A549 (cell line): ENCODE measurements at regions not wholly inside any gene's neighbourhood (a gene's known extent, or its start where the extent isn't known, plus 50 kb on each side); places are given as distances from the start of the nearest gene placed in this dataset.
A peak's percentile ranks its signal among the peaks of the same experiment; 100 is the strongest.
"Not testable (repeated sequence)": the region's sequence is repeated elsewhere in the genome, so short reads cannot be mapped to it uniquely, and the experiment has no call there.

Experiments used
- ATAC-seq, 2 experiments: fragments of 200-7000 bp in 1 of 2; fragments of >200 bp in 1 of 2; cut with Nextera tagmentation in 1 of 2; cut with Tn5 transposase in 1 of 2; 3 replicates each; pipeline versions ENCODE4 v1.8.0 to v1.9.1; 2018 to 2020; ENCODE audit warnings: mild to moderate bottlenecking in 1 of 2, moderate library complexity in 1 of 2
- CTCF ChIA-PET: fragments of 300-600 bp; sonication (Branson Sonifier 250); formaldehyde crosslinking; extraction: SDS; loops from one replicate; lab custom pipeline; 2021; ENCODE audit warnings: antibody characterized with exemption, inconsistent platforms; lab: Yijun Ruan, JAX
- POLR2A ChIA-PET: fragments of 350-600 bp; formaldehyde crosslinking; extraction: SDS; loops from one replicate; lab custom pipeline; 2021; ENCODE audit warnings: antibody characterized with exemption, inconsistent platforms; lab: Yijun Ruan, JAX
- DNase-seq, 2 experiments: peaks; one replicate each; pipeline versions ENCODE4 v3.0.0 to v3.0.0-alpha.2; 2011 to 2016; ENCODE audit warnings: low read depth in 1 of 2, low spot score in 1 of 2
- FAIRE-seq: peaks from 2 replicates; lab custom pipeline; 2011; peaks lifted over from hg19 to GRCh38; lab: Jason Lieb, UNC
- H3K27ac ChIP-seq, 2 experiments: fragments of >200 bp; sonication (Bioruptor Twin); formaldehyde crosslinking; 3 replicates each; pipeline ENCODE4 v1.5.1; 2016 to 2017
- H3K4me1 ChIP-seq: fragments of >200 bp; sonication (Bioruptor Twin); formaldehyde crosslinking; 3 replicates; pipeline ENCODE4 v1.6.1; 2016
- H3K4me2 ChIP-seq: fragments of >200 bp; sonication (Bioruptor Twin); formaldehyde crosslinking; 3 replicates; pipeline ENCODE4 v1.6.1; 2016
- H3K4me3 ChIP-seq: fragments of >200 bp; sonication (Bioruptor Twin); formaldehyde crosslinking; 3 replicates; pipeline ENCODE4 v1.5.1; 2016
- H3K9me3 ChIP-seq: fragments of >200 bp; sonication (Bioruptor Twin); formaldehyde crosslinking; 3 replicates; pipeline ENCODE4 v1.6.1; 2016
- EHMT2 ChIP-seq: fragments of 200-600 bp; sonication (generic); IDR thresholded peaks from 2 replicates; pipeline ENCODE4 v1.6.1; 2016; ENCODE audit warnings: antibody characterized with exemption, low read depth, mild to moderate bottlenecking, moderate library complexity
- HMGXB4 ChIP-seq: fragments of 250-450 bp; sonication (Bioruptor Pico); IDR thresholded peaks from 2 replicates; pipeline ENCODE4 v1.5.0; 2021; ENCODE audit warnings: mild to moderate bottlenecking, moderate library complexity, borderline replicate concordance
- MAFK ChIP-seq: fragments of 450-650 bp; IDR thresholded peaks from 2 replicates; pipeline ENCODE4 v1.6.1; 2014; ENCODE audit not compliant: partially characterized antibody
- MYC ChIP-seq: IDR thresholded peaks from 2 replicates; pipeline ENCODE4 v1.6.1; 2012; ENCODE audit warnings: mild to moderate bottlenecking, inconsistent platforms, low read length, improper control_type of control experiment, borderline replicate concordance
- NR3C1 ChIP-seq: fragments of >200 bp; sonication (Bioruptor Twin); formaldehyde crosslinking; IDR thresholded peaks from 3 replicates; pipeline ENCODE4 v1.6.1; 2017
- PHF8 ChIP-seq: fragments of 200-600 bp; sonication (generic); IDR thresholded peaks from 2 replicates; pipeline ENCODE4 v1.6.1; 2016; ENCODE audit warnings: low read depth, mild to moderate bottlenecking, antibody characterized with exemption, moderate library complexity, borderline replicate concordance
- RARB ChIP-seq: fragments of 250-450 bp; sonication (Bioruptor Pico); IDR thresholded peaks from 2 replicates; pipeline ENCODE4 v1.8.0; 2021; ENCODE audit warnings: mild to moderate bottlenecking, moderate library complexity
- RCOR1 ChIP-seq: fragments of 150-350 bp; IDR thresholded peaks from 2 replicates; pipeline ENCODE4 v1.6.1; 2014; ENCODE audit warnings: antibody characterized with exemption, low read length, low read depth
- SMC3 ChIP-seq: fragments of >200 bp; sonication (Bioruptor Twin); formaldehyde crosslinking; IDR thresholded peaks from 3 replicates; pipeline ENCODE4 v1.6.1; 2018; ENCODE audit warnings: inconsistent platforms
- USF2 ChIP-seq: fragments of 450-650 bp; IDR thresholded peaks from 2 replicates; pipeline ENCODE4 v1.6.1; 2014; ENCODE audit warnings: antibody characterized with exemption
- ZSCAN20 ChIP-seq: fragments of 250-450 bp; sonication (Bioruptor Pico); IDR thresholded peaks from 2 replicates; pipeline ENCODE4 v1.8.0; 2022; ENCODE audit warnings: mild to moderate bottlenecking, moderate library complexity
- WGBS: methylation state at CpG from one replicate; pipeline ENCODE4 v1.1.6; 2017; ENCODE audit errors: missing lambda C conversion rate; 5-methylcytosine and 5-hydroxymethylcytosine counted together
- TF ChIP-seq, protein P1 (sequence below): fragments of 200-600 bp; sonication (generic); IDR thresholded peaks from 2 replicates; pipeline ENCODE4 v1.6.1; 2016; ENCODE audit warnings: antibody characterized with exemption, mild to moderate bottlenecking, moderate library complexity
- TF ChIP-seq, protein P2 (sequence below): fragments of 150-350 bp; IDR thresholded peaks from 2 replicates; pipeline ENCODE4 v1.6.1; 2014; ENCODE audit warnings: low read depth, mild to moderate bottlenecking, low read length
- TF ChIP-seq, protein P3 (sequence below): IDR thresholded peaks from 2 replicates; pipeline ENCODE4 v1.6.1; 2012

GRCh38 chr2:166773308-166773949 lies 114.9 kb upstream of the XIRP2 start:
- Histone ChIP-seq H3K9me3 (no peaks in the 10 kb centered on the region), H3K27ac (no peak overlapping the region), H3K4me3 (no peak overlapping the region), H3K4me2 (no peak overlapping the region), H3K4me1 (no peaks in the 10 kb centered on the region)
- DNase-seq (no peak), FAIRE-seq (no peak), ATAC-seq (no peak)
- TF ChIP-seq MYC (no peak), SMC3 (no peak), PHF8 (no peak), HMGXB4 (CRISPR knock-in tag) (no peak), ZSCAN20 (no peak), EHMT2 (no peak), RCOR1 (no peak), RARB (CRISPR knock-in tag) (no peak), NR3C1 (no peak), USF2 (no peak)
- TF ChIP-seq, protein P1, sequence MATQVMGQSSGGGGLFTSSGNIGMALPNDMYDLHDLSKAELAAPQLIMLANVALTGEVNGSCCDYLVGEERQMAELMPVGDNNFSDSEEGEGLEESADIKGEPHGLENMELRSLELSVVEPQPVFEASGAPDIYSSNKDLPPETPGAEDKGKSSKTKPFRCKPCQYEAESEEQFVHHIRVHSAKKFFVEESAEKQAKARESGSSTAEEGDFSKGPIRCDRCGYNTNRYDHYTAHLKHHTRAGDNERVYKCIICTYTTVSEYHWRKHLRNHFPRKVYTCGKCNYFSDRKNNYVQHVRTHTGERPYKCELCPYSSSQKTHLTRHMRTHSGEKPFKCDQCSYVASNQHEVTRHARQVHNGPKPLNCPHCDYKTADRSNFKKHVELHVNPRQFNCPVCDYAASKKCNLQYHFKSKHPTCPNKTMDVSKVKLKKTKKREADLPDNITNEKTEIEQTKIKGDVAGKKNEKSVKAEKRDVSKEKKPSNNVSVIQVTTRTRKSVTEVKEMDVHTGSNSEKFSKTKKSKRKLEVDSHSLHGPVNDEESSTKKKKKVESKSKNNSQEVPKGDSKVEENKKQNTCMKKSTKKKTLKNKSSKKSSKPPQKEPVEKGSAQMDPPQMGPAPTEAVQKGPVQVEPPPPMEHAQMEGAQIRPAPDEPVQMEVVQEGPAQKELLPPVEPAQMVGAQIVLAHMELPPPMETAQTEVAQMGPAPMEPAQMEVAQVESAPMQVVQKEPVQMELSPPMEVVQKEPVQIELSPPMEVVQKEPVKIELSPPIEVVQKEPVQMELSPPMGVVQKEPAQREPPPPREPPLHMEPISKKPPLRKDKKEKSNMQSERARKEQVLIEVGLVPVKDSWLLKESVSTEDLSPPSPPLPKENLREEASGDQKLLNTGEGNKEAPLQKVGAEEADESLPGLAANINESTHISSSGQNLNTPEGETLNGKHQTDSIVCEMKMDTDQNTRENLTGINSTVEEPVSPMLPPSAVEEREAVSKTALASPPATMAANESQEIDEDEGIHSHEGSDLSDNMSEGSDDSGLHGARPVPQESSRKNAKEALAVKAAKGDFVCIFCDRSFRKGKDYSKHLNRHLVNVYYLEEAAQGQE = no peak
- TF ChIP-seq, protein P2, sequence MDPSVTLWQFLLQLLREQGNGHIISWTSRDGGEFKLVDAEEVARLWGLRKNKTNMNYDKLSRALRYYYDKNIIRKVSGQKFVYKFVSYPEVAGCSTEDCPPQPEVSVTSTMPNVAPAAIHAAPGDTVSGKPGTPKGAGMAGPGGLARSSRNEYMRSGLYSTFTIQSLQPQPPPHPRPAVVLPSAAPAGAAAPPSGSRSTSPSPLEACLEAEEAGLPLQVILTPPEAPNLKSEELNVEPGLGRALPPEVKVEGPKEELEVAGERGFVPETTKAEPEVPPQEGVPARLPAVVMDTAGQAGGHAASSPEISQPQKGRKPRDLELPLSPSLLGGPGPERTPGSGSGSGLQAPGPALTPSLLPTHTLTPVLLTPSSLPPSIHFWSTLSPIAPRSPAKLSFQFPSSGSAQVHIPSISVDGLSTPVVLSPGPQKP = no peak
- TF ChIP-seq, protein P3, sequence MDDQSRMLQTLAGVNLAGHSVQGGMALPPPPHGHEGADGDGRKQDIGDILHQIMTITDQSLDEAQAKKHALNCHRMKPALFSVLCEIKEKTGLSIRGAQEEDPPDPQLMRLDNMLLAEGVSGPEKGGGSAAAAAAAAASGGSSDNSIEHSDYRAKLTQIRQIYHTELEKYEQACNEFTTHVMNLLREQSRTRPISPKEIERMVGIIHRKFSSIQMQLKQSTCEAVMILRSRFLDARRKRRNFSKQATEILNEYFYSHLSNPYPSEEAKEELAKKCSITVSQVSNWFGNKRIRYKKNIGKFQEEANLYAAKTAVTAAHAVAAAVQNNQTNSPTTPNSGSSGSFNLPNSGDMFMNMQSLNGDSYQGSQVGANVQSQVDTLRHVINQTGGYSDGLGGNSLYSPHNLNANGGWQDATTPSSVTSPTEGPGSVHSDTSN = no peak
- 16% methylated on average over 3 of the region's 3 CpGs for WGBS
- ChIA-PET CTCF (no interaction called here), POLR2A (no interaction called here)

DNA sequence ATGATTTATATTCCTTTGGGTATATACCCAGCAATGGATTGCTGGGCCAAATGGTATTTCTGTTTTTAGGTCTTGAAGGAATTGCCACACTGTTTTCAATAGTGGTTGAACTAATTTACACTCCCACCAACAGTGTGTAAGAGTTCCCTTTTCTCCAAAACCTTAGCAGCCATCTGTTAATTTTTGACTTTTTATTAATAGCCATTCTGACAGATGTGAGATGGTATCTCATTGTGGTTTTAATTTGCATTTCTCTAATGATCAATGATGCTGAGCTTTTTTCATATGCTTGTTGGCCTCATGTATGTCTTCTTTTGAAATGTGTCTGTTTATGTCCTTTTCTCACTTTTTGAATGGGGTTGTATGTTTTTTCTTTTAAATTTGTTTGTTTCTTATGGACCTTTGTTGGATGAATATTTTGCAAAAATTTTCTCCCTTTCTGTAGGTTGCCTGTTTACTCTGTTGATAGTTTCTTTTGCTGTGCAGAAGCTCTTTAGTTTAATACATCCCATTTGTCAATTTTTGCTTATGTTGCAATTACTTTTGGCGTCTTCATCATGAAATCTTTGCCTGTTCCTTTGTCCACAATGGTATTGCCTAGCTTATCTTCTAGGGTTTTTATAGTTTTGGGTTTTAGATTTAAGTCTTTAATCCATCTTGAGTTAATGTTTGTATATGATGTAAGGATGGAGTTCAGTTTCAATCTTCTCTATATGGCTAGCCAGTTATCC lies 119.7 kb upstream of the XIRP2 start:
- peak; percentile 62 for TF ChIP-seq MAFK
- TF ChIP-seq, protein P3 = no peak
- ATAC-seq (no peak), FAIRE-seq (no peak), DNase-seq (no peak)
- ChIA-PET POLR2A (no interaction called here), CTCF (no interaction called here)
- Histone ChIP-seq H3K9me3 (0 out of 3 replicates have a peak, but pooled peaks cover 4% of the 10 kb centered on the region), H3K27ac (no peak overlapping the region), H3K4me2 (no peak overlapping the region), H3K4me3 (no peak overlapping the region), H3K4me1 (no peaks in the 10 kb centered on the region)
- WGBS = 5% methylated on average over 1 of the region's 1 CpG

DNA sequence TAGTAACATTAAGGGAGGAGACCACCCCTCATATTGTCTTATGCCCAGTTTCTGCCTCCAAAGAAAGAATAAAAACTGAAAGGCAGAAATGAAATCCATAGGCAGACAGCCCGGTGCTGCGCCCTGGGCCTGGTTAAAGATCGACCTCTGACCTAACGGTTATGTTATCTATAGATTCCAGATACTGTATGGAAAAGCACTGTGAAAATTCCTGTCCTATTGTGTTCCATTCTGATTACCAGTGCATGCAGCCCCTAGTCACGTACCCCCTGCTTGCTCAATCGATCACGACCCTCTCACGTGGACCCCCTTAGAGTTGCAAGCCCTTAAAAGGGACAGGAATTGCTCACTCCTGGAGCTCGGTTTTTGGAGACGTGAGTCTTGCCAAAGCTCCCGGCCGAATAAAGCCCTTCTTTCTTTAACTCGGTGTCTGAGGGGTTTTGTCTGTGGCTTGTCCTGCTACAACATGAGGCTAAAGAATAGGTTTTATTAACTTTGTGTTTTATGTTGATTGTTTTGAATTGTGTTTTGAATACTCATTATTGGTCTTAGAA lies 121.4 kb upstream of the XIRP2 start:
- H3K9me3 ChIP-seq, FAIRE-seq, CTCF ChIA-PET, H3K4me3 ChIP-seq, POLR2A ChIA-PET, ATAC-seq, H3K4me2 ChIP-seq, H3K27ac ChIP-seq, DNase-seq, H3K4me1 ChIP-seq: not testable (repeated sequence)
- WGBS = 29% methylated on average over 13 of the region's 13 CpGs
